Right forelimb (tissue), 1 donor: ENCODE measurements at regions not wholly inside any gene's neighbourhood (a gene's known extent, or its start where the extent isn't known, plus 50 kb on each side); places are given as distances from the start of the nearest gene placed in this dataset.
A peak's percentile ranks its signal among the peaks of the same experiment; 100 is the strongest.

ENCODE experiments used
- DNase-seq: peaks from one replicate; pipeline ENCODE4 v3.0.0-alpha.2; 2018

DNA sequence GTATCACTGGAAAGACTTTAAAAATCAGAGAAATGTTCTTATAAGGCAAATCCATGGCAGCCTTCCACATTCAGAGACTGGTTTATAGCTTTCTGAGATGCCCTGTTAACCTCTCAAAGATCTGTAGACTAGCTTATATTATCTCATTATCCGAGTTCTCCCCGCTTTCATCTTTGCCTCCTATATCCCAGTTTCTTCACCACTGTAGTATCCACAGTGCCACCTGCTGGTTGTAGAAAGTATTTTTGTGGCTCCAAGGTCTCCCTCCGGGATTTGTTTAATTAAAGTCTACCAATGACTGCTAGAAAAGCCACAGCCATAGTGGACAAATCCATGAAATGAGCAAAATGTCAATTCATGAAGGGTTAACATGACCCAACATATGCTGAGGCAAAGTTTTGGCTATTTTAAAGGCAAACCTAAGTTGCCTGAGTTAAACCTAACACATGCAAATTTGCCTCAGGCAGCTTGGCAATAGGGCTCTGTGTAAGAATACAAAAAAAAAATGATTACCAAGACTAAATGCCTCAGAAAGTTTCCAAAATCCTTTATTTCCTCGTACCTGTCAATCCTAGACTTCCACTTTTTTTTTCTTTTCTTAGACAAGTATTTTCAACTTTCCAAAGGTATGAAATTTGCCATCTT lies 218.8 kb upstream of the BMP4 start:
- DNase-seq = peak; percentile 77

DNA sequence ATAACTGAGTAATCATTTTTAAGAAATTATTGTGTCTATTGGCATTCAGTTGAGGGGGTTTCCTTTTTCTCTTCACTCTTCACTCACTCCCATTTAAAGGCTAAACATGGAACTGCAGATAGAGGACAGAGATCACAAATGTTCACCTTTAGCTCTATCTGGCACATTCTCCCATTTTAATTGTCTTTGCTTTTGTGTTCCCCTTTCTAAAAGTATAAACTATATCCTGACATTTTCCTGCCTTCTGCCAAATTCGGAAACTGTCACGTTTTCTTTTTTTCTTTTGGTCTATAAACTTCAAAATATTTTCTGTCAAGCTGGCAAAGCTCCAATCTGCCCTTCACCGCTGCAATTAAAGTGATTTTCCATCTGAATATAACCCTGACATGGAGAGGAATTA lies 219.8 kb upstream of the CDKN3 start:
- no peak for DNase-seq

DNA sequence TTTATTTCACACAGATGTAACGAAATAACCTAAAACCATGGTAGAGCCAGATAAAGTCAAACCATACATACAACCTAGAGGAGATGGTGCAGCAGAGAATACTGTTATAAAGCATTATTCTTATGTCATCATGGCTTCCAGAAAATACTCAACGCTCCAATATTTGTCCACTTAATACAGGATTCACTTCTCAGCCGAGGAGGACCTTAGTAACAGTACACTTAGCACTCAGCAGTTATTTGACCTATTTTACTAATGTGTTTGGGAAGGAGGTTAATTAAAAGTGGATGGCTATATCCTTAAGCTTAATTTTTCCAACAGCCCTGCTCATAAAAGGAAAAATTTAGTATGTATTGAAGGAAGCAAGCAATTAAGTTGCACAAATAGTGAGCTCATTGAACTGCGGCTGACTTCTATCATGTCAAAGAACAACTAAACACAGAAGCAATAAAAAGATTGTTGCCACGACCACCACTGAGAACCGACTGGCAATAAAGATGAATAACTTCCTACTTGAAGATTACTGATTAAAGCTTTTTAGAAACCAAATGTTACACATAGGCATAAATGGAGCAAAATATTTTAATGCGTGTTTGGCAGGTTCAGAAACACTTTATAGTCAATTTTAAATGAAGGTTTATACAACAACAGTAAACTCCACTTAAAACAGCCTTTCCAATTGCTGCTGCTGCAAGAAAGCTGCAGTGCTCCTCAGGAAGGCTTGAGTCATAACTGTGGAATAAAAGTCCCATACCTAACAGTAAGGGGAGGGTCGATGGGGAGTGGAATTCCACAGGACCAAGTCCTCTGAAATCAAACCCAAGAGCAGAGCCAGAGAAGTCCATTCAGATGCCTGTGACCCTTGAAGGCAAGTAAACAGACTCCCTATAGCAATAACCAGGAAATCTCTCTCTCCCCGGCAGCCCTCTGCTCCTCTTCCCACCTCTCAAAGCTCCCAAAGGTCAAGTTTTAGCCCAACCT lies 218.9 kb upstream of the CDKN3 start:
- DNase-seq = no peak

DNA sequence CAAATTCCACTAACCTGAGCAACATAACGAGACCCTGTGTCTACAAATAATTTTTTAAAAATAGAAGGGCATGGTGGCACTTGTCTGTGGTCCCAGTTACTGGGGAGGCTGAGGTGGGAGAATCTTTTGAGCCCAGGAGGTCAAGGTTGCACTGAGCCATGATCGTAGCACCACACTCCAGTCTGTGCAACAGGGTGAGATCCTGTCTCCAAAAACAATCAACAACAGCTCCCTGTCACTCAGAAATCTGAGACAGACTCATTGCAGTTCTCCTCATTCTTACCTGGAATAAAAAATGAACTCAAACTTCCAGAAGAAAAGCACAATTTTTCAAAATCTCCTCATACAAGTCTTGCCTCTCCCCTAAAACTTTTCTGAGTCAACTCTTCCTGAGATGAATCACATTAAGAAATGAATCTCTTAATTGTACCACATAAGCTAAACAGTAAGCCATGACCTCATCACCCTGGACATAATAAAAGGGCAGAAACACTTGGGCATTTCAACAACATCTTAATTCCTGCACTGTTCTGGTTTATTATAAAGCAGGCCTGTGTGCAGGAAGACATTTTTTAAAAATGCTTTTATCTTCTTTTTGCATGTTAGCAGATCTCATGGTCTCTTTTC lies 214.3 kb upstream of the CDKN3 start:
- DNase-seq = no peak

DNA sequence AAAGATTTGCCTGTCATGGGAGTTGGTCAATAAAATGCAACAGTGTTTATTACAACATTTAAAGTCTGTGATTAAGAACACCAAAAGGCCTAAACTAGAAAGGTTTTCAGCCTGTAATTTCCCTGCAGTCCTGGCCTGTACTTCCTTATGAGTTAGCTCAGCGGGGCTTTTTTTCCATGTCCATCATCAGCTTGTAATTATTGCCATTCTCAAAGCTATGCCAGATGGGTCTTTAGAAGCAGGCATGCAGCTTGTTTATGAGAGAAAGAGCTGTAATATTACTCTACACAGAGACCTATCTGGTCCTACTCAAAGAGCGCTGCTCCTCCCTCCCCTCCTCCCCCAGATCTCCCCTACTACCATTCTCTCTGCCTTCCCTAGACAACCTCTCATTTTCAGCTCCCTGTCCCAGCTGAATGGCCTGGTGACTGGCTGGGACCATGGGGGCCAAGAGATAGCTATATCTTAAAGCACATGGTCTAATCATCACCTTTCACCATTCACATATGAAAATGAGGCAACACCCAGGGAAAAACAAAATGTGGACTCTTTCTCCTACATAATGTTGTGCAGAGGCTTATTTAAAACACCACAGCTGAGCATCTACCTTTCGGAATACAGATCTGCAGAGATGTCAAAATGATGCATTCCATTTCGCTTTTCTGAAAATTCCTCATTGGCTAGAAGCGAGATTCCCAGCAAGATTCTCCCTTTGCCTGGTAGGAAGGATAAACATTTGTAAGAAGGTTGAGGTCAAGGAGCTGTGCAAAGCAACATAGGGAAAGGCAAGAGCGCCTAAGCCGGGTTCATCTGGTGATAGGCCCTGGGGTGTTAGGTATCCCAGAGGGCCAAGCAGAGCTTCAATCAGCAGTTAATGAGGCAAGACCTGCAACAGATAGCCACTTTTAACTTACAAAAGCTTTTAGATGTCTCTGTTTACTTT lies 209.7 kb upstream of the CDKN3 start:
- DNase-seq = no peak

DNA sequence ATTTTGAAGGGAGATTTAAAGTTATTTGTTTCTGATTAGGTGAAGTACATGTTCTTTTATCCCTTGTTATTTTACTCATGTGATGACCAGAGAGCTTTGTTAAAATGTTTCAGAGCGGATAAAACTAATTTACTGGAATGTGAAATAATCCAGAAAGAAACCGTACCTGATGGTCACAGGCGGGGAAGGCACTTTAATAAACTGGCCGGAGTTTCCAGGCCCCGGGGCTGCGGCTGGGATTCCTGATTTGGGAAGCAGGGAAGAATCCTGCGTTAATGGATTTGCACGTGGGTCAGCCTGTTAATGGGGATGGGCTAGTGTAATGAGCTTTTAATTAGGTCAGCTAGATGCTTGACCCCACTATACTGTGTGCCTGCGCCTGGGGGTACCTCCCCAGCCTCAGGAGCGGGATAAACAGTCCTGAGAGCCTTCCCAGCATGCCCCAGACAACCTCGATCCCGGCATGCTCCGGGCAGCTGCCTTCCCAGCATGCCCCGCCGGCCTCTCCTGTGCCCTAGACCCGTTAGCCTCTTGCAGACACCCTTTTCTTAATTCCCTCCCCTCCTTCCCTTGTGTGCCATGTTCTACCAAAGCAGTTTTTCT lies 208.6 kb upstream of the CDKN3 start:
- DNase-seq = no peak

DNA sequence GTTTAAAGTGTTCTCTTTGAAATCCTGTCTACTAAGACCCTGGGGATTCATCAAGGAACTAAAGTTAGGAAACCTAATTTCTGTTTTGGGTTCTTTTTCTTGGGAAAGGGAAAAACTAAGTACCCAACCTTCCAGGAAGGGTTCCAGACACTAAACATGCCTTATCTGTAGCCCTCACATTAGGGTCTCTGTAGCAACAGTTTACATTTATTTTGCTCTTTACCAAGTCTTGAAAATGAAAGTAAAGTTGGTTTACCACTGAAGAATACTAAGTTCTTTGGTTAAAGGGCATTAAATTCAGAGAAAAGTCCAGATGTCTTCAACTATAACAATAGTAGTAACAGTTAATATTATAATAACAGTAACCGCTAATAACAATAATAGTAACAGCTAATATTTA lies 207.5 kb upstream of the CDKN3 start:
- DNase-seq = no peak

DNA sequence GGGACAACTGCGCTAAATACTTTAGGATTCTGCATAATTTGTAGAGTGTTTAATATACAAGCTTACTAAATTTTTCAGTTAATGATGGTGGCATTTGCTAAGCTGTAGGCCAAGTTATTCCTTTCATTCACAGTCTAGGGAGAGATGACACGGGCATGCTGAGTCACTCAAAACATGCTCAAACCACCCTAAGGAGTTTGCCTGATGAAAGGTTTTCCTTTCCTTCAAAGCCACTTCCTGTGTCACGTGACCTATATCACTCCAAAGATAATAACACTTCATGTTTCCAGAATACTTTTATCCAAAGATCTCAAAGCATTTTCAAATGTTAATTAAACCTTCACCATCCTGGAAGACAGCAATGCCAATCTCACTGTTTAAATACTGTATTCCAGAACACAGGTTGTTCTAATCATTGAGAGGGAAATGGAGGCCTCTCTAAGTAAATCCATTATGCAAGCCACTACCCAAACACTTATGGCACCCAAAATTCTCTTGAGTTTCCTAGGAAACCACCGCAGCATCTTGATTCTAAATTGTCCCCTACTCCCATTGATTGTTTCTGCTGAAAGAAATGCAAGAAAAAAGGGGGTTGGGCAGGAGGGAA lies 207.0 kb upstream of the CDKN3 start:
- DNase-seq = no peak

DNA sequence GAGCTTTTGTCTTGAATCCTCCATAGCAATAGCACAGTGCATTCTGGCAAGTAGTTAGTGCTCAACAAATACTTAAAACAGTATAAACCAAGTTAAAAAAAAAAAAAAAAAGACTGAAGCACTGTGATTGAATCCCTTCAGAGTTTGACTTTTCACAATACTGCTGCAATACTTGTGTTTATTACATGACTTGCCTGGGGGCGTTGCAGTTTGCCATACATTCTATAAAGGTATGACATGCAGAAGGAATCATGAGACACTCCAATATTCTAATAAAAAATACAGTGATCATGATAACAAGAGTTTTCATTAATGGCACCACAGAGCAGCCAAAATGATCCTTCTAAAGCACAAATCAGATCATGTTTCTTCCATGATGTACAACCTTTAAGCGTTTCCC lies 205.0 kb upstream of the CDKN3 start:
- no peak for DNase-seq

DNA sequence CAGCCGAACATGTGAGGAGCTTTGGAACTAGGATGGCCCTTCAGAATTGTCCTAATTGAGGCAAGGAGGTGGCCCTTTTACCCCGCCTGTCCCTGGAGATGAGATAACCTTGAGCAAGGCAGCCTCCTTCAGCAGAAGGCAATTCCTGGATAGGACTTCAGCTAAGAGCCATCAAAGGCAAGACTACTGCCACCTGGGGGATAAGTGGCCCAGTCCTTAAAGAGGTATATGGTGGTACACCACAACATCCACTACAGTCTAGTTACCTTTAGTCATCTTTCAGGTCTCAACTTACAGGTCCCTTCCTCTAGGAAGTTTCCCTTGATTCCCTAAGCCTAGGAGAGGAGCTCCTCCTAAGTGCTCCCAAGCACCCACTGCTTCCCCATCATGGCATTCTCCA lies 204.2 kb upstream of the CDKN3 start:
- DNase-seq = no peak

DNA sequence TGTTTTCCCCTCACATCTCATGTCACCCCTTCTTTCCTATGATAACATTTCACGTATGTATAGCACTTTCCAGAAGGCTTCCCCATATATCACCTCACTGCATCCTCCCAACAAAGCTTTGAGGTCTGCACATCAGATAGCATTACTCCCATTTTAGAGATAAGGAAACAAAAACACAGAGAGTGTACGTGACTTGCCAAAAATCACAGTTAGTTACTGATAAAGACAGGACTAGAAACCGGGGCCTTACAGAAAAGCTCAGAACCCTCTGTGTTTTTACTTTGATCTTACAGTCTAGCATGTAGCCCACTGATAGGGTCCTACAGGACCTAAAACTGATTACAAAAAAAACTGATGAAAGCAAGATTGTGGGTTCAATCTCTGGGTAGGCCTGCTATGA lies 202.9 kb upstream of the CDKN3 start:
- DNase-seq = no peak

DNA sequence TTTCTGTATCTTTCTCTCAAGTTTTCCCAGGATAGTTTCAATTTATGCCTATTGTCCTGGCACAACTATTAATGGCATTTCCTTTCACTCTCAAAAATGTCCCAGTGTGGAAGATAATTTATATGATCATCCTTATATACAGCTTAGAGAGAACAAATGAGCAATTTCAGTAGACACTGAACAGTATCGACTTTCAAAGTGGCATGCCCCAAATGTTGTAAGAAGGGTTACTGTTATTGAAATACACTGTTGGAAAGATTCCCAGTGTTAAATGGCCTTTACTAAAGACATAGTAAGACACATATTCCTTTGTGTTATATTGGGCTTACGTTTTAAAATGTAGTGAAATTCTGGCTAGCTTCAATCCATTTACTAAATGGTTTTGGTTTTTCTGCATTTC lies 202.3 kb upstream of the CDKN3 start:
- no peak for DNase-seq

DNA sequence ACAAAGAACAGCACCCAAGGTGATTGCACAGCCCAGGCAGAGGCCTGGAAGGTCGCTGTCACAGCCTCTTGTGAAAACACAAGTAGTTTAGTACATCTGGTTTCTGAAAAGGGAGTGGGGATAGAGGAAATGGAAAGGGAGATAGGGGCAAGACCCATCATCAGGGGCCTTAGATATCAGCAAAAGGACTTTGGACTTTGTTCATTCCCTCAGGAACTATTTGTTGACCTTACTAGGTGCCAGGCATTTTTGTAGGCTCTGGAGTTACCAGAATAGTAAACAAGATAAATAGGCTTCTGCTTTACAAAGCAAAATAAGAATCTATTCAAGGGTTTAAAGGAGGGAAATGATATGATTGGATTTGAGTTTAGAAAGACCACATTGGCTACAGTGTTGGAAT lies 199.4 kb upstream of the CDKN3 start:
- DNase-seq = no peak

DNA sequence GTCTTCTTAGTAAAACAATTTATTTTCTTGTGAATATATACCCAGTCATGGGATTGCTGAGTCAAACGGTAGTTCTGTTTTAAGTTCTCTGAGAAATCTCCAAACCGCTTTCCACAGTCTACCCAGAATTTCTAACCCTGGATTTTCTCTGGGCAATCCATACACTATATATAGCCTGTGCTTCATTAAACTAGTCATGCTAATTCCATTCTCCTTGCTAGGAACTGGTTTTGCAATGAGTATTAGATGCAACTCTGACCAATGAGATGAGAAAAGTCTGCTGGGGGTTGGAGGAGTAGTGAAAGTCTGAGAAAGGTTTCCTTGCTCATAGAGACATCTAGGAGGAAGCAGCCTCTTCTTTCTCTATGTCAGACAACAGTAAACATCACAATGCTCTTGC lies 196.1 kb upstream of the CDKN3 start:
- DNase-seq = no peak

DNA sequence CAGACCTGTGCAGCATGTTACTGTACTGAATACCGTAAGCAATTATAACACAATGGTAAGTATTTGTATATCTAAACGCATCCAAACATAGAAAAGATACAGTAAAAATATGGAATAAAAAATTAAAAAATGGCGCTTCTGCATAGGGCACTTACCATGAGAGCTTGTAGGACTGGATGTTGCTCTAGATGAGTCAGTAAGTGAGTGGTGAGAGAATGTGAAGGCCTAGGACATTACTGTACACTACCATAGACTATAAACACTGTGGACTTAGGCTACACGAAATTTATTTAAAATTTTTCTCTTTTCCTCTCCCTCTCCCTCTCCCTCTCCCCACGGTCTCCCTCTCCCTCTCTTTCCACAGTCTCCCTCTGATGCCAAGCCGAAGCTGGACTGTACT lies 194.5 kb upstream of the CDKN3 start:
- no peak for DNase-seq

DNA sequence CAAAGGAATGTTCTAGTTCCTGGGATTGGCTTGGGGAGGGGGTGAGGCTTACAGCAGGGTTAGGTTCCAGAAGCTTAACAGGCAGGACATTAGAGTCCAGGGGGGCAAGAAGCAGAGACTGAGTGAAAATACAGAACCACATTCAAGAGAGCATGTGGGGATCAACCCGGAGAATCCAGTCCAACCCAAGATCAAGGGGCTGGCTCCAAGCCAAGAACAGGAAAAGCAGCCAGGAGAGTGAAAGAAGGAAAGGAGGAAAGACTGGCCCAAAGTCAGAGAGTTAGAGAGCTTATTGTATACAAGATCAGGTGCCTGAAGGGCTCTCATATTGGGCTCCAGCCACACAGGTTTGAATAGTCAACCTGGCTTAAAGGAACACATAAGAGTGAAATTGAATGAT lies 190.3 kb upstream of the CDKN3 start:
- no peak for DNase-seq

DNA sequence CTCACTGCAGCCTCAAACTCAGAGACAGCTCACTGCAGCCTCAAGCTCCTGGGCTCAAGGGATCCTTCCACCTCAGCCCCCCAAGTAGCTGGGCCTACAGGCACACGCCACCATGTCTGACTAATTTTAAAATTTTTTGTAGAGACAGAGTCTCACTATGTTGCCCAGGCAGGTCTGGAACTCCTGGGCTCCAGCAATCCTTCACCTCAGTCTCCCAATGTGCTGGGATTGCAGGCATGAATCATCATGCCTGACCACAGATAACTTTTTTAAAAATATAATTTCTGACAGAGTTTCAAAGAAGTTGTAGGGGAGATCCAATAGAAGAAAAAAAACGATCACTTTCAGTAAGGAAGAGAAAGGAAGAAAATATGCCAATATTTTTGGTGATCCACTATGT lies 189.7 kb upstream of the CDKN3 start:
- DNase-seq = no peak

DNA sequence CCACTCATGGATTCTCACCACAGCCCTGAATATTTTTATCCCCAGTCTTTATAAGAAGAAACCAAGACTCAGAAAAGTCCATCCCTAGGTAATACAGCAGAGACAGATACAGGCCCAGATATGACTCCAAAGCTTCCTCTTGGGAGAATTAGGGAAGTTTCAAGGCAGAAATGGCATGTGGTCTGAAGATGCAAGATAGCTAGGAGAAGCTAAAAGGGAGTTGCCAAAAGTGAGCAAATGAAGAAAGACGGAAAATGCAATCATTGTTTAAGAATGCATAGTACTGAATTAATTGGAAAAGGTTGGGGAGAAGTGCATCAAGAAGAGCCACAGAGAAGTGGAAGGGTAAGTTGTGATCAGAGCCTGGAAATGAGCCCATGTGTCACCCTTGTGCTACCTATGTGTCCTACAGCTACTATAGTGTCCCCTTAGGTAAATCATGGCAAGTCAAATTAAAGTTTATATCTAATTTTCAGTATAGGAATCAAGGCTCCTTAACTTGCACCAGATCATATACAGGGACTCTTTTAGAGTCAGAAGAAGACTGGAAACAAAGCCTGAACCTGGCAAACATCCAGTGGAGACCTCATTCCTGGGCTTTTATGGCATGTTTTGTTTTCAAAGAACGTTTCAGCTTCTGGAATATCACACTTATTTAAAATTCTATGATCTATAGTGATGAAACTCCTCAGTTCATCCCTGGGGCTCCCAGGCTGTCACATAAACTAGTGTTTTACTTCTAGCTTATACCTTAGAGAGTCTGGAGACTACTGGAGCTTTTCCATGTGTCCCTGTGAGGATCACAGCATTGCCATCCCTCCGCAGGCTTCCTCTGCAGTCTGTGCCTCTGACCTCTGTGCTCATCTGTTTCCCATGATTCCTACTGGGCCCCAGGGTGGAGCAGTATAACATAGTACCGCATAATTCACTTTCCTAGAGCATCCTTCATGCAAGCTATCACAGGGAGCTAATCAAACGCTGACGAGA lies 189.0 kb upstream of the CDKN3 start:
- DNase-seq = no peak

DNA sequence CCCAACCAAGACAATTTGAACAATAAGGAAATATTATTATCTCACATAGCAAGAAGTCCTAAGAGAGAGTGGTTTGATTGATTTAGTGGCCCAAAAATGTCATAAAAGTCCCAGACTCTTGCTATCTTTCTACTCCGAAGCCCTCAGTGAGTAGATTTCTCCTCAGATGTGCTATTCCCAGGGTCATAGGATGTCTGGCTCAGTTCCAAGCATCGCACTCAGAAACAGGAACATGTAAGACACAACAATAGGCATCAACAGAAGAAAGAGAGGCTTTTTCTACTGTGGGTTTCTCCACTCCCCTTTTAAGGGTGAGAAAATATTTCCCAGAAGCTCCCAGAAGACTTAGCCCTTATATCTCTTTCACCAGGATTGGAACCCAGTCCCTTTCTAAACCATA lies 188.1 kb upstream of the CDKN3 start:
- no peak for DNase-seq

DNA sequence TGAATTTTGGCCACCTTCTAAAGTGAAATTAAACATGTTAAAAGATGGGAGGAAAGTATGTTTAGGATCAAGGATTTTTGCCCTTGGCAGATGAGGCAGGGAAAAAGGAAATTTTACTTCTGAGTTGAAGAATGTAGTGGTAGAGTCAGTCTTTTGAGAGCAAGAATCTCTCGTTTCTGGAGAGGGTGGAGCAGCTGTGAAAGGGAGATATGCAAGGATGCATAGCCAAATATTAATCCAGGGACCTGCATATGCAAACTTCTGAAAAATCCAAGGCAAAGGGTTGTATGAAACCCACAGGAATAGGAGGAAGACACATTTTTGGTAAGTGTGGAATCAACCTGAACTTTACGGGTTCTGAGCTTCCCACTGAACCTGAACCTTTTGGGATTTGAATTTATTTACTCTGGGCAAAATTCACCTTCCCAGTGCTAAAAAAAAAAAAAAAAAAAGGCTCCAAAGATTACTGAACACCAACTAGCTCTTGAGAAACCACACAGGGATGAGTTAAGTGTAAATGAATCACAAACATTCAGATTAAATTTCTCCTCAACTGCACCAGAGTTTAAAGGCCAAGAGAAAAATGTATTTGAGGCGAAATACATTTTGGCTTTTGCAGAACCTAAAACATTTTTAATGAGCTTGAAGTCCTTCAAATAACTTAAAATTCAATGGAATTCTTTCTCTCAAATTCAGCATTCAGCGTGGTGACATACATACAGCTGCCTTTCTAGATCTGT lies 187.1 kb upstream of the CDKN3 start:
- DNase-seq = no peak
